MG63 (cell line): ENCODE measurements at regions not wholly inside any gene's neighbourhood (a gene's known extent, or its start where the extent isn't known, plus 50 kb on each side); places are given as distances from the start of the nearest gene placed in this dataset.
A peak's percentile ranks its signal among the peaks of the same experiment; 100 is the strongest.
"Not testable (repeated sequence)": the region's sequence is repeated elsewhere in the genome, so short reads cannot be mapped to it uniquely, and the experiment has no call there.

Experiments used
- DNase-seq: peaks from one replicate; pipeline ENCODE4 v3.0.0-alpha.2; 2020
- H3K27me3 ChIP-seq: fragments of 250-450 bp; sonication (Bioruptor Pico); 2 replicates; pipeline ENCODE4 v1.5.1; 2020; ENCODE audit warnings: mild to moderate bottlenecking, moderate library complexity
- H3K36me3 ChIP-seq: fragments of 250-450 bp; sonication (Bioruptor Pico); 2 replicates; pipeline ENCODE4 v1.5.1; 2020; ENCODE audit warnings: mild to moderate bottlenecking, moderate library complexity
- H3K4me3 ChIP-seq: fragments of 250-450 bp; sonication (Bioruptor Pico); 2 replicates; pipeline ENCODE4 v1.5.1; 2020; ENCODE audit warnings: mild to moderate bottlenecking, moderate library complexity
- H3K9me3 ChIP-seq: fragments of 250-450 bp; sonication (Bioruptor Pico); 2 replicates; pipeline ENCODE4 v1.5.1; 2020; ENCODE audit warnings: mild to moderate bottlenecking, moderate library complexity

- no peak overlapping the region for H3K4me3 ChIP-seq
- no peaks in the 10 kb centered on the region for H3K27me3 ChIP-seq
- H3K36me3 ChIP-seq: no peaks in the 10 kb centered on the region
- no peak for DNase-seq
- peaks cover 8% of the 10 kb centered on the region for H3K9me3 ChIP-seq
Measured at GRCh38 chr1:8120693-8121260, 94.7 kb upstream of the ERRFI1 start.

- not testable (repeated sequence) for H3K27me3 ChIP-seq, H3K9me3 ChIP-seq, H3K36me3 ChIP-seq, DNase-seq, H3K4me3 ChIP-seq
Measured at GRCh38 chr1:8118736-8119135, 92.6 kb upstream of the ERRFI1 start.

- no peak for DNase-seq
- Histone ChIP-seq H3K9me3 (no peaks in the 10 kb centered on the region), H3K4me3 (no peak overlapping the region), H3K27me3 (no peaks in the 10 kb centered on the region), H3K36me3 (no peaks in the 10 kb centered on the region)
Measured at GRCh38 chr1:8118031-8118451, 91.9 kb upstream of the ERRFI1 start.

- H3K9me3 ChIP-seq: no peaks in the 10 kb centered on the region
- DNase-seq: peak; percentile 48
- H3K4me3 ChIP-seq: no peak overlapping the region
- no peaks in the 10 kb centered on the region for H3K36me3 ChIP-seq
- H3K27me3 ChIP-seq: no peaks in the 10 kb centered on the region
Measured at GRCh38 chr1:8116894-8117264, 90.8 kb upstream of the ERRFI1 start.

- DNase-seq: no peak
- Histone ChIP-seq H3K9me3 (no peaks in the 10 kb centered on the region), H3K36me3 (no peaks in the 10 kb centered on the region), H3K27me3 (no peaks in the 10 kb centered on the region), H3K4me3 (no peak overlapping the region)
Measured at GRCh38 chr1:8115769-8116167, 89.7 kb upstream of the ERRFI1 start.

- no peaks in the 10 kb centered on the region for H3K36me3 ChIP-seq
- no peak for DNase-seq
- H3K27me3 ChIP-seq: no peaks in the 10 kb centered on the region
- H3K9me3 ChIP-seq: peaks cover 2% of the 10 kb centered on the region; the same call in 1 of the 2 replicates
- H3K4me3 ChIP-seq: no peak overlapping the region
Measured at GRCh38 chr1:8115031-8115768, 89.1 kb upstream of the ERRFI1 start.

GRCh38 chr1:8113262-8114220, 87.4 kb upstream of the ERRFI1 start:
- peaks cover 7% of the 10 kb centered on the region; the same call in 1 of the 2 replicates for H3K9me3 ChIP-seq
- no peaks in the 10 kb centered on the region for H3K27me3 ChIP-seq
- no peak for DNase-seq
- H3K4me3 ChIP-seq: no peak overlapping the region
- H3K36me3 ChIP-seq: no peaks in the 10 kb centered on the region

- Histone ChIP-seq H3K4me3 (no peak overlapping the region), H3K36me3 (no peaks in the 10 kb centered on the region), H3K27me3 (no peaks in the 10 kb centered on the region), H3K9me3 (peaks cover 7% of the 10 kb centered on the region; the same call in 1 of the 2 replicates)
- no peak for DNase-seq
Measured at GRCh38 chr1:8112611-8113261, 86.6 kb upstream of the ERRFI1 start.

GRCh38 chr1:8111560-8111959, 85.5 kb upstream of the ERRFI1 start:
- no peak overlapping the region for H3K4me3 ChIP-seq
- DNase-seq: no peak
- no peaks in the 10 kb centered on the region for H3K27me3 ChIP-seq
- no peaks in the 10 kb centered on the region for H3K36me3 ChIP-seq
- H3K9me3 ChIP-seq: peaks cover 7% of the 10 kb centered on the region; the same call in 1 of the 2 replicates

- no peak overlapping the region for H3K4me3 ChIP-seq
- H3K9me3 ChIP-seq: peaks cover 7% of the 10 kb centered on the region; the same call in 1 of the 2 replicates
- no peaks in the 10 kb centered on the region for H3K36me3 ChIP-seq
- no peaks in the 10 kb centered on the region for H3K27me3 ChIP-seq
- DNase-seq: no peak
Measured at GRCh38 chr1:8109216-8109615, 83.1 kb upstream of the ERRFI1 start.

- no peaks in the 10 kb centered on the region for H3K27me3 ChIP-seq
- H3K9me3 ChIP-seq: peaks cover 7% of the 10 kb centered on the region; the same call in 1 of the 2 replicates
- no peaks in the 10 kb centered on the region for H3K36me3 ChIP-seq
- H3K4me3 ChIP-seq: no peak overlapping the region
- no peak for DNase-seq
Measured at GRCh38 chr1:8107897-8108296, 81.8 kb upstream of the ERRFI1 start.

GRCh38 chr1:8104278-8105236, 78.4 kb upstream of the ERRFI1 start:
- Histone ChIP-seq H3K27me3 (no peaks in the 10 kb centered on the region), H3K9me3 (no peaks in the 10 kb centered on the region; the same call in 1 of the 2 replicates), H3K36me3 (no peaks in the 10 kb centered on the region), H3K4me3 (no peak overlapping the region)
- no peak for DNase-seq

- H3K4me3 ChIP-seq: no peak overlapping the region
- no peaks in the 10 kb centered on the region for H3K27me3 ChIP-seq
- no peaks in the 10 kb centered on the region for H3K9me3 ChIP-seq
- H3K36me3 ChIP-seq: no peaks in the 10 kb centered on the region
- no peak for DNase-seq
Measured at GRCh38 chr1:8097908-8098307, 71.8 kb upstream of the ERRFI1 start.

GRCh38 chr1:8097077-8097799, 71.1 kb upstream of the ERRFI1 start:
- no peaks in the 10 kb centered on the region for H3K36me3 ChIP-seq
- no peaks in the 10 kb centered on the region for H3K27me3 ChIP-seq
- H3K4me3 ChIP-seq: no peak overlapping the region
- peak; percentile 71 for DNase-seq
- H3K9me3 ChIP-seq: no peaks in the 10 kb centered on the region
